NCI-H146 treated with DMSO at 0.1 percent for 48 hours (cell line): ENCODE measurements at regions not wholly inside any gene's neighbourhood (a gene's known extent, or its start where the extent isn't known, plus 50 kb on each side); places are given as distances from the start of the nearest gene placed in this dataset.
"Not testable (repeated sequence)": the region's sequence is repeated elsewhere in the genome, so short reads cannot be mapped to it uniquely, and the experiment has no call there.

Source experiments
- DNase-seq: peaks from one replicate; lab custom pipeline; 2025; ENCODE audit not compliant: unreplicated experiment; lab: John Stamatoyannopoulos, UW

DNA sequence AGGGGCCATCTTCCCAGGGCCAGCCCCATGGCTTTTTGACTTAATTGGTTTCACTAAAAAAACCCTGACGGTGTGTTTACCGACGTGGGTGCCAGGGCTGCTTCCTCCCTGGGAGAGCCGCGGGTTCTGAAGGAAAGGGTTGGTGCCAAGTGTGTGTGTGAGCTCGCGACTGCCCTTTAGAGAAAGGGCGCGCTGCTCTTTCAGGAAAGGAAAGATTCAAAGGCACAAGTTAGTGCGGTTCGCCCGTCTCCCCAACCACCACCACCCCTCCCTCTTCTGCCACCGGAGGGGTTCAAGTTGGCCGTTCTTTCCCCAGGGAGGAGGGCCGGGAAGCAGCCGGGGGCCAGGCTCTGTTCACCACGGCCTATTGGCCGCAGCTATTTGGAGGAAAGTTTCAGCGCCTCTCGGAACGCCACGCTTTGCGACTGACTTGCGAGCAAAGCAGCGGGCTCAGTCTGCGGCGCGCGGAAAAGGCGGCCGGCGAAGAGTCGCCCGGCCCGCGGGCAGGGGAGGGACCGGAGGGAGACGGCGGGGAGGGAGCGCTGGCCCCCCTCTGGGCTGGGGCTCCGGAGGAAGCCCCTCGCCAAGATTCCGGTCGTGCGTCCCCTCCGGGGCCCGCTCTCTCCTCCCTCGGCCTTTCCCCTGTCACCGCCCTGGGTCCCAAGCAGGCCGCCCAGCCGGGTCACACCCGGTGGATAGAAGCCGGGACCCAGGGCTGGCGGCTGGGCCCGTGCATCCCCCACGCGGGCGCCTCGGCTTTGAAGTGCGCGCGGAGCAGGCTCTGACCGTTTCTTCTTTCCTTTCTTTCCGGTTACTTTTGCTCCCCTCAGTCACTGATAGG, 165.9 kb upstream of the PPP1R3A start:
- DNase-seq, result no peak

DNA sequence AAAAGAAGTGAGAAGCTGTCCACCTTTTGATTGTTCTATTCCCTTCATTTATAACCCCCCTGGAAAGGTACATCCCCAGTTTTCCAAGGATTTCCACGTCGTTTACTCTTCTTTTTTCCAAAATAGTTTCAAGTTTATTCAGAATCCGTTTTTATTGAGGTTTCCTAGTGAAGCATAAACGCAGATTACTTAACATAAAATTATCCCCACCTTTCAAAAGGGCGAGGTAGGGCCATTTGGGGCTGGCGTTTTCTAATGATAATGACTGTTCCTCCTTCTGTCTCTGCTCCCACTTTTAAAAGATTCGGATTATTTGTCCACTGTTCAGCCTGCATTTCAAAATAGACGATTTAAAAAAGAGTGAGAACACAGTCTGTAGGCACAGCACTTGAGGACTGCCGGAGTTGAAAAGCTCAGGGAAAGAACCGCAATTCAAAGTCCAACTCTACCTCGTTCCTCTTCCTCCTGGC, 165.2 kb upstream of the PPP1R3A start:
- DNase-seq, result no peak

DNA sequence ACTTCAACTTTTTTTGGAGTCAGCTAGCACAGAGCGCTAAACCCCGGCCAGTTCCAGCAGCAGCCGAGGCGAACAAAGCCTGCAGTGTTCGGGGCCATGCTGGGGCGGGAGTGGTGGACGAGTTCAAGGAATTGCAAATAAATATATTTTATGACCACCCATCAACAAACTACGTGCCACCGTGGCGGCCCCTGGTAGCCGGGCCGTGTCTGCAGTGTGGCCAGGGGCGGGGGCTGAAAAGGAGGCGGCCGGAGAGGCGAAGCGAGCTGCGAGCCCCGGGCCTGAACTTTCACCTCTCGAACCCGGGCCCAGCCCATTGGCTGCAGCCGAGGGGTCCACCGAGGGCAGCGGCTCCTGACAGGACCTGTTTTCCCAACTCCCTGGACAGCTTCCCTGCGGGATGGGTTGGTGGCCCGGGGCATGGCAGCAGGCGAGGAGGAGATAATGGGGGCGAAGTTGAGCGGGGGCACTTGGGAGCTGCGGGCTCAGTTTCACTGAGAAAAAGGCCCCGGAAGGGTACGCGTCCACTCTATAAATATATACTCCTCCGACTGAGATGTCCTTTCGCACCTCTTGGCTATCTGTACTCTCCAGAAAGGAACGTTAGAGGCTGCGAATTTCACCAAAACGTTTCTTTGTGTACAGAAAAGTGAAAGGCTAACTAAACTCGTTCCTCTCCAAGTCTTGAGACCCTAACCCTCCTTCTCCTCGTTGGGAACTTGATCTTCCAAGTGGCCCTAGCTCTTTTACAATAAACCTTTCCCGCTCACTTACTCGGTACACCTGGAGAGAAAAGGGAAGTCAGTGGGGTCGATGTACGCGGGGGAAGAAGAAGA, 164.6 kb upstream of the PPP1R3A start:
- DNase-seq, result no peak

DNA sequence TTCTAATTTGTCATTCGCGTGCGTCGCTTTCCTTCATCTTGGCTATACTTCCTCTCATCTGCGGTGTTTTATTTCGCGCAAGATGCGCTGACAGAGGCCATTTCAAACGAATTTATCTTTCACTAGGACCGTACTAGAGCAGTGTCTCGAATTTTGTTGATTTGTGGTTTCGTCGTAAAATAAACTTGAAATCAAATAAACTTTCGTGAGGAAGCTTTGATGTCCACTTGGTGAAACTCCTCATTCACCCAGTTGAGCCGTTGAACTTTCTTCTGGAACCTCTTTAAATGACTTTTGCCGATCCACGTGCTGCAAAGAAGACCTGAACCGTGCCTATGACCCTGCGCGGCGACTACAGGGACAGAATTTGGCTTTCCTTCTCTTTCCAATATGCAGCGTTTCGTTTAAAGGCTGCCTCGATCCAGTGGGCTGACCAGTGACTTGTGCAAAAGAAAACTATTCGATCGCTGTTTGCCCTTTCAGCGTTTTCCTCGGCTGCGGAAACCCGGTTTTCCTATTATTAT, 163.9 kb upstream of the PPP1R3A start:
- DNase-seq, result no peak

DNA sequence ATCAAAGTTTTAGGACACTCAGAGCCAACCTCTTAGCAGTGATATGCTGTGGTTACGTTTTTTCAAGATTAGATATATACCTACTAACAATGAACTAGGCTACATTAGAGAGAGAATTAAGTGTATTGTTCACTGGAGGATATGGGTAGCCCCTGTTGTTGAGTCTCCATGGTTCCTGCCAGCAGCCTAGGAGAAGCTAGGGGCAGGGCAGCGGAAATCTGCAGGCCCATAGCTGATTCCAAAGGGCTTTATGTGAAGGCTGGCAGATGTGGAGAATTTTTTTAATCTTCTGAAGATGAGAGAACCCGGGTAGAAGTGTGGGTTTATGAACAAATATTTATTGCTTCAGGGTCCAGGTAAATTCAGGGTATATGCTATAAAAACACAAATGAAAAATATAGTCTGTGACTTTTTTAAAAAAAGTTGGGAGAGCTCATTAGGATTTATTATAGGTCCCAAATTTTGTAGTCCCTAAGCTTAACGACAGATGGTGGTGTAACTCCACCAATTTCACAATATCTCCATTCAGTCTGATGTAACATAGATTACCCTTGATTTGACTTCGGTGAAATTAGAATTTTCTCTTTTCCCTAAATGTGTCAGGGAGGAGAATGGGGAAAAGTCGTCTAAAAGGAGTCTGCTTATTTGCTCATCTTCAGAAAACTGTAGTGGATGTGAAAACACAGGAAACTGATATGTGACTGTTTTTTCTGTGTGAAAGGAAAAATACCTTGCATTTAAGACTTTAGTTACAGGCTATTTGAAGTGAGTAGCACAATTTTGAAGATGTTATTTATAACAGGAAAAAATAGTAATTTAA, 163.0 kb upstream of the PPP1R3A start:
- no peak for DNase-seq

DNA sequence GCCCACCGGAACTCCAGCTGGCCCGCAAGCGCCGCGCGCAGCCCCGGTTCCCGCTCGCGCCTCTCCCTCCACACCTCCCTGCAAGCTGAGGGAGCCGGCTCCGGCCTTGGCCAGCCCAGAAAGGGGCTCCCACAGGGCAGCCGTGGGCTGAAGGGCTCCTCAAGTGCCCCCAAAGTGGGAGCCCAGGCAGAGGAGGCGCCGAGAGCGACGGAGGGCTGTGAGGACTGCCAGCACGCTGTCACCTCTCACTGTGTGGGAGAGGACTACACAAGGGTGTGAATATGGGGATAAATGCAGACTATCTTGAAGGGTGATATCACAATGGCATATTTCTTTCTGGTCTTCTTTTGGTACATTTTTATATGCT, 158.3 kb upstream of the PPP1R3A start:
- DNase-seq, result not testable (repeated sequence)

DNA sequence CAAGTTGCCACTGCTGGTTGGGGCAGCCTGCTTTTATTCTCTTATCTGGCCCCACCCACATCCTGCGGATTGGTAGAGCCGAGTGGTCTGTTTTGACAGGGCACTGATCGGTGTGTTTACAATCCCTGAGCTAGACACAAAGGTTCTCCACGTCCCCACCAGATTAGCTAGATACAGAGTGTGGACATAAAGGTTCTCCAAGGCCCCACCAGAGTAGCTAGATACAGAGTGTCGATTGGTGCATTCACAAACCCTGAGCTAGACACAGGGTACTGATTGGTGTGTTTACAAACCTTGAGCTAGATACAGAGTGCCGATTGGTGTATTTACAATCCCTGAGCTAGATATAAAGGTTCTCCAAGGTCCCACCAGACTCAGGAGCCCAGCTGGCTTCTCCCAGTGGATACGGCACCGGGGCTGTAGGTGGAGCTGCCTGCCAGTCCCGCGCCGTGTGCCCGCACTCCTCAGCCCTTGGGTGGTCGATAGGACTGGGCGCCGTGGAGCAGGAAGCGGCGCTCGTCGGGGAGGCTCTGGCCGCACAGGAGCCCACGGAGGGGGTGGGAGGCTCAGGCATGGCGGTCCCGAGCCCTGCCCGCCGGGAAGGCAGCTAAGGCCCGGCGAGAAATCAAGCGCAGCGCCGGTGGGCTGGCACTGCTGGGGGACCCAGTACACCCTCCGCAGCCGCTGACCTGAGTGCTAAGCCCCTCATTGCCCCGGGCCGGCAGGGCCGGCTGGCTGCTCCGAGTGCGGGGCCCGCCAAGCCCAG, 157.8 kb upstream of the PPP1R3A start:
- not testable (repeated sequence) for DNase-seq

DNA sequence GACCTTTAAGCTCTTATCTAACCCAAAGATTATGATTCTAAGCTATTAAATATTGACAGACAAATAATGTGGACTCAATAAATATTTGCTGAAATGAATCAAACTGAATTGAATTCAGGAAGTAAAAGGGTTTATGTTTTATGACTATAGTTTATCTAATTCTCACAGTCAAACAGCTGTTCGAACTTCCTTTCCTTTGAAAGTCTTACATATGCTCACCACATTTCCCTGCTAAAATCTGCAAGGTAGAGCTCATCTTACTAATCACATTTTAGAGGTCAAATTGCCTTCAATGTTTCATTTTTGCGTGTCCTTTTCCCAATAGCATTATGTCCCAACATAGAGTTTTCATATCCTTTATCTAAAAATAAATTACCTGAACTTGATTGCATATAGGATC, 154.9 kb upstream of the PPP1R3A start:
- DNase-seq, result no peak

DNA sequence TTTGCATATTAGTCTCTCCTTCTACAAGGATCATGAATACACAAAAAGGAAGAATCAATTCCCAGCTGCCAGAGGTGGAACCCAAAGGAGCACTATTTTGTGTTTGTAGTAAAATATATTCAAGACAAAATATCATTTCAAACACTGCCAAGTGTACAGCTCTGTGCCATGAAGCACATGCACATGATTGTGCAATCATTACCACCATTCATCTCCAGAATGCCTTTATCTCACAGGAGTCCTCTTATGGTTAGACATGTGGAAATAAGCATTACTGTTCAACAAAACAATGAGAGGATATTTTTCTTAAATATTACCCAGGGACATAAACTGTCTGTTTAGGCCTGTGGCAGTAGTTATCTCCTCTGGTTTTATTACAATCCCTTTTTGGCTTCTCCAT, 151.4 kb upstream of the PPP1R3A start:
- DNase-seq, result no peak

DNA sequence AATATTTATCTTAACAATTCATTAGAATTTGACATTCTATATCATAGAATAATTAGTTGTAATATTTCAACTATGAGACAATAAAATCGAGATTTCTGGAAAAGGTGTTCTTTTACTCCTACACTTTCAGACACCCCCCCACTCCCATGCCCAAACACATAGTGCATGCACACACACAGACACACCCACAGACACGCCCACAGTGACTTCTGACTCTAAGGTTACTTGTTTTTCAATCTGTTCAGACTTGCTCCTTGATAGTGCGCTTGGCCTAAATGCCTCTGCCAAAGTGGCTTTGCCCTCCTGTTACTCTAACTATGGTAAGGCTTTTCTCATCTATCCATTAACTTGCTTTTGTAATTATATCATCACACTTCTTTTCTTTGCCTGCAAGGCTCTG, 144.0 kb upstream of the PPP1R3A start:
- DNase-seq, result no peak

DNA sequence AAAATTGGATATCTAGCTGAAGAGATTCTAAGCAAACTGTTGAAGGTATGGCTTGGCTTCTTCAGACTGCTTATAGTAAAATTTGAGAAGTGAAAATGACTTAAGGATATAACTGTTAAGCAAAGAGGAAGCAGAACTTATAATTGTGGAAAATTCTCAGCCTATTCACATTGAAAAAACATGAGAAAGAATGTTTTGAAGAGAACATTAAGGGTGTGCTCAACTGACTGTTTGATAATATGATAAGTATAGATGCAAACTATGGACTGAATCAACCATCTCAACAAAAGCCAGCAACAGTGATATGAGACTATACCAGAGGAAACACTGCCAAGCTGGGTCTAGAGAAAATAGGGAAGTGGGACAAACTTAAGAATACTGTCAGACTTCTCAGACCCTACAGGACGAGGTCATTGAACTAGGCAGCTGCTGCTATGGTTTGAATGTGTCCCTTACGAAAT, 133.1 kb upstream of the PPP1R3A start:
- no peak for DNase-seq

DNA sequence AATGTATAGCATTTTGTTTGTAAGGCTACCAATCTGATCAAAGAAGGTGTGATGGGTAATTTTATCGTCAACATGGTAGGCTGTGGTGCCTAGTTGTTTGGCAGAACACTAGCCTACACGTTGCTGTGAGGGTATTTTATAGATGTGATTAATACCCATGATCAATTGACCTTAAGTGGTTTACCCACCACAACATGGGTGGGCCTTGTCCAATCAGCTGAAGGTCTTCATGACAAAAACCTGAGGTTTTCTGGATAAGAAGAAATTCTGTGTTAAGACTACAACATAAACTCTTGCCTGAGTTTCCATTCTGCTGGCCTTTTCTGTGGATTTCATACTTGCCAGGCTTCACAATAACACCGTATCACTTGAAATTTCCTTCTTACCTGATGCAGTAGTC, 131.8 kb upstream of the PPP1R3A start:
- DNase-seq, result no peak

DNA sequence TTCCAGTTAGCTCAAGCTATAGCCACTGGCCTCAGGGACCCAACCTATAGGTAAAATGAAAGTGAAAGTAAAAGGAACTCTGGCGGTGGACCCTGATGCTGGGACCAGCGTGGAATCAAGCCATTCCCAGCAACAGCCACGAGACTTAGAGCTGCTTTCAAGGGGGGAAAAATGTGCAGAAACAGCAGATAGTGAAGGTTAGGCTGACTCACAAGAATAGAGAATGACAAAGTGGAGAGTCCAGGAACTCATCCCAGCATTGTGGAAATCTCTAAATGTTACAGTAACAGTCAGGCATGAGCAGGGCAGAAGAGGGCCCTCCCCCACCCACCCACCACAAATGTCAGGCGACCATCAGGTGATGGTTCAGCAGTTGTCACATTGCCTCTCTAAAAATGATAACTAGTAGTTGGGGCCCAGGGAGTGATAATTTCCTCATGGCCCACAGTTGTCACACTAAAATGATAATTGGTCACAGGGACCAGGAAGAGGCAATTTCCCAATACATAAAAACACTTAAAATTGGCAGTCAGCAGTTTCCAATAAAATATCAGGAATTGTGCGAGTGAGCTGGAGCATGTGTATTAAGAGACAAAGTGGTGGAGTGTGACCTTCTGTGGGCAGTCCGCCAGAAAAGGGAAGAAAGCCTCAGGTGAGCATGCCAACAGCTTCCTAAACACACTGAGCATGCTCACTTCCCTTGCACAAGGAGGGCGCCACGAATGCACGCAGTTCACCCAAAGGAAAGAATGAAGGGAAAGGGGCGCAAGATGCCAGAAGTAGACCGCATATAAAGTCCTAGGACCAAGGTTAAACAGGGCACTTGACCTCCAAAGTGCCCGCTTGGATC, 129.8 kb upstream of the PPP1R3A start:
- DNase-seq, result no peak

DNA sequence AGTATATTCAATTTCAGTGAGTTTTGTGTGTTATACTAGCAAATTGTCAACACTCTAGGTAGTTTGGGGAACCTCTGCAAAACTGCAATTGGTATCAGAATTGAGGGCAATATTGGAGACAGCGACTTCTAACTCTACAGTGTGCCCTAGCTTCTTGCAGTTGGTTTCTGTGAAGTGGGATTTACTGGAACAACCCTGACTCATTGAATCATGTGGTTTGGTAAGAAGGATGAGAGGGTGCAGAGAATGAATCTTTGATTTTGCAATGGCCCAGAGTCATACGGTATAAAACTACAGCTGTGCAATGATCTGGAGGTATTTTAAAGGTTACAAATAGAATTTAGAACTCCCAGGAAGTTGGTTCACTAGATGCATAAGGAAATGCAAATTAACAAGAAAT, 129.1 kb upstream of the PPP1R3A start:
- DNase-seq, result no peak

DNA sequence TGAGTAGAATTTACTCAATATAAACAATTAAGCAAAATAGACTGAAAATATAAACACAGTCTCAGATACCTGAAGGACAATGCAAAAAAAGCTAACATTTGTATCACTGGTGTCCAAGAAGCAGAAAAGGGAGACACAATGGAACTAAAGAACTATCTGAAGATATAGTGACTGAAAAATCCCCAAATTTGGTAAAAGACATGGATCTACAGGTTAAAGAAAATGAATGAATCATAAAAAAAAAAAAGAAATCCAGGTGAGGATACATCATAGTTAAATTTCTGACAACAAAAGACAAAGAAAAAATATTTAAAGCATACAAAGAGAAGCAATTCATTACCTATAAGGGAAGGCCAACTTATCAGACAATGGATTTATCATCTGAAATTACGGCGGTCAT, 114.7 kb upstream of the PPP1R3A start:
- no peak for DNase-seq

DNA sequence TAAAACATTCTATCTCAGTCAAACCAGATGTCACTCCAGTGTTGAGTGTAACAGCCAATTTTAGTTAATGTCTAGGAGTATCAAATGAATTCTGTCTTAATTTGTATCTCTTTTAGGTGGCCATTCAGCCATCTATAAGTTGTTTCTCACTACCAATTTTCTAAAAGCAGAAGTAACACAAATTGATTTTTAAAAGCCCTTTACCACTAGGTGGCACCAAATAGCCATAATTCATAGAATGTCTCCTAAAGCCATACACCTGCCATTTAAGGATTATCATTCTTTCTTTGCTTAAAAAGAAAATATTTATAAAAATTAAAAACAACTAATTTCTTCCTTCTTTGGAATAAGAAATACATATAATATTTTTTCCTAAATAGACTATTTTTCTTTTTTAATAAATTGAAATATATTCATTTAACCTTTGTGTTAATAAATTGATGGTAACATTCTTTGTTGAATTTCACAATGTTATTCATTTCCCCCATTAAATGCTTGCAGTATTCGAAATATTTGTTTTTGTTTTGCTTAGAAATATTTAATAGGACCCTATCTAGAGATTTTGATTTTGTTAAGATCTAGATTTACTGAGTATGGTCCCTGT, 107.8 kb upstream of the PPP1R3A start:
- DNase-seq, result peak; percentile 46

DNA sequence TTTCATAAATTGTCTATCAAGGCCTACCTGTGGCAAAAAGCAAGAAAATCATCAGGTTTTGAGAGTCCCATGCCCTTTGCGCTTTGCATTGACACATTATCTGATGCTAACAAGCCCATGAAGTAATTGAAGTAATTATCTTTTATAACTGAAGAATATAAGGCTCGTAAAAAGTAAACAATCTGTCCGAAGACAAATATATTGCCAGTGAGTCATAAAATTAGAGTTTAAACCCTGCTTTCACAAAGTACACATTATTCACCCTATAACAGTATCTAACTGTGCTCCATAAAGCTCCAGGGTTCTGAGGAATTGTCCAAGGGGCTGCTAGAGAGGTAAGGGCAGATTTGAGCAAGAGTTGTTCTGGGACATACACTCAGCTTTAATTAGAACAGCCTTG, 102.3 kb upstream of the PPP1R3A start:
- no peak for DNase-seq

DNA sequence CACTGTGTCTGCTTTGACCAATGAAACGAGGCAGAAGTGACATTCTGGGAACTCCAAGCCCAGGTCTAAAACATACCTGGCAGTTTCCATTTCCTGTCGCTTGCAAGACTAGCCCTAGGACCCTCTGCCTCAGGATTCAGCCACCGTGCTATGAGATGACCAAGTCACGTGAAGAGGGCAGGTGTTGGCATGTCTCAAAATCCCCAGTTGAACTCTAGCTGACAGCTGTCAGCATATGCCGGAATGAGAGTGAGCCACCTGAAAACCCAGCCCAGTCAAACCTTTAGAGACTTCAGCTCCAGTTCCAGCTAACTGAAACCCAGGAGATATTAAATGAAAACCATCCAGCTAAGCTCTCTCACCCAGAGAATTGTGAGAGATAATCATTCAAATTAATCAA, 89.9 kb upstream of the PPP1R3A start:
- DNase-seq, result no peak

DNA sequence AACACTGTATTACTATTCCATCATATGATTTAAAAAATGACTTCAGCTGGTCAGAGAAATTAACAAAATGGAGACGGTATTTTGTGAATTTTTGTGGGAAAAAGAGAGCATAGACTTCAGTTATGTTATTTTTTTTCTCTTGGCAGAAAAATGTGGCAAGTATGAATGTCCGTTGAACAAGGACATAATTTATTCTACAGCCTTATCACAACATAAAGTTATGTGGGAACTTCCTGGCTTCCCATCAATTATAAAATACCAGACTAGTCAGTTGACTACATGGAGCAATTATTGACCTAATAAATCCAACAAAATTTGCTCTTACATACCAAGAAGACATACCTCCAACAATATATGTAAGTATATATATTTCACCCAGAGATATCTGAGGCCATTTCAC, 88.6 kb upstream of the PPP1R3A start:
- no peak for DNase-seq
